CD14-positive monocyte (primary cell): ENCODE measurements at regions not wholly inside any gene's neighbourhood (a gene's known extent, or its start where the extent isn't known, plus 50 kb on each side); places are given as distances from the start of the nearest gene placed in this dataset.

Experiments
- DNase-seq, 3 donors: peaks; one replicate each; pipeline ENCODE4 v3.0.0-alpha.2; 2011 to 2022
- H2AFZ ChIP-seq: 2 replicates; pipeline ENCODE4 v1.6.0; 2012; ENCODE audit warnings: mild to moderate bottlenecking, low read depth, low read length, inconsistent platforms; ENCODE audit not compliant: insufficient read depth, poor library complexity, severe bottlenecking
- H3K27ac ChIP-seq, 2 donors: 1 replicate in 1 of 2; 2 replicates in 1 of 2; pipeline ENCODE4 v1.5.1; 2012 to 2013; ENCODE audit warnings: low read length in 2 of 2, control low read depth in 1 of 2, inconsistent platforms in 1 of 2, low read depth in 1 of 2, mild to moderate bottlenecking in 1 of 2
- H3K27me3 ChIP-seq, 2 donors: one replicate each; pipeline versions ENCODE4 v1.6.0 to v1.6.1; 2011 to 2013; ENCODE audit warnings: low read length in 2 of 2; ENCODE audit not compliant: control insufficient read depth in 2 of 2, insufficient read depth in 2 of 2
- H3K36me3 ChIP-seq, 2 donors: replicated peaks in 1 of 2; 1 replicate in 1 of 2; 2 replicates in 1 of 2; pipeline versions ENCODE4 v1.5.1 to v1.6.1; 2012 to 2013; ENCODE audit warnings: low read length in 2 of 2, control low read depth in 1 of 2, inconsistent platforms in 1 of 2, mild to moderate bottlenecking in 1 of 2; ENCODE audit not compliant: insufficient read depth in 2 of 2, control insufficient read depth in 1 of 2
- H3K4me1 ChIP-seq, 2 donors: 1 replicate in 1 of 2; 2 replicates in 1 of 2; pipeline versions ENCODE4 v1.5.1 to v1.6.1; 2012 to 2013; ENCODE audit warnings: low read length in 2 of 2, control low read depth in 1 of 2, inconsistent platforms in 1 of 2, mild to moderate bottlenecking in 1 of 2, moderate library complexity in 1 of 2; ENCODE audit not compliant: insufficient read depth in 2 of 2, control insufficient read depth in 1 of 2
- H3K4me2 ChIP-seq: replicated peaks from 2 replicates; pipeline ENCODE3; 2012; ENCODE audit warnings: low read length, moderate library complexity, mild to moderate bottlenecking; ENCODE audit not compliant: poor library complexity, severe bottlenecking; ENCODE audit errors: extremely low read depth
- H3K4me3 ChIP-seq, 3 experiments: fragments of 200-600 bp in 1 of 3; sonication (generic) in 1 of 3; replicated peaks in 1 of 3; 1 replicate in 2 of 3; 2 replicates in 1 of 3; pipeline ENCODE4 v1.5.1; 2011 to 2013; ENCODE audit warnings: low read length in 3 of 3, mild to moderate bottlenecking in 3 of 3, control low read depth in 2 of 3, low read depth in 2 of 3, inconsistent platforms in 1 of 3, moderate library complexity in 1 of 3
- H3K79me2 ChIP-seq: 2 replicates; pipeline ENCODE4 v1.6.0; 2012; ENCODE audit warnings: mild to moderate bottlenecking, control low read depth, inconsistent platforms, low read length, moderate library complexity; ENCODE audit not compliant: insufficient read depth
- H3K9ac ChIP-seq: 2 replicates; pipeline ENCODE4 v1.6.0; 2017; ENCODE audit warnings: low read length, mild to moderate bottlenecking; ENCODE audit not compliant: insufficient read depth, poor library complexity, severe bottlenecking
- H3K9me3 ChIP-seq, 2 donors: replicated peaks in 1 of 2; 1 replicate in 1 of 2; 2 replicates in 1 of 2; pipeline versions ENCODE4 v1.5.1 to v1.6.1; 2012 to 2013; ENCODE audit warnings: low read length in 2 of 2, control low read depth in 1 of 2; ENCODE audit not compliant: control insufficient read depth in 1 of 2, insufficient read depth in 1 of 2
- H4K20me1 ChIP-seq: 2 replicates; pipeline ENCODE4 v1.6.0; 2012; ENCODE audit warnings: mild to moderate bottlenecking, low read length, control low read depth, moderate library complexity; ENCODE audit not compliant: insufficient read depth
- H3K27ac Mint-ChIP-seq, 7 donors: one replicate each; pipeline ENCODE4 v1.8.0; 2020; ENCODE audit warnings: mild to moderate bottlenecking in 7 of 7, mixed read lengths in 7 of 7, moderate library complexity in 6 of 7, inconsistent platforms in 2 of 7
- H3K27me3 Mint-ChIP-seq, 3 donors: one replicate each; pipeline ENCODE4 v1.8.0; 2021 to 2022; ENCODE audit warnings: low read depth in 3 of 3, mild to moderate bottlenecking in 3 of 3, mixed read lengths in 3 of 3, moderate library complexity in 3 of 3, inconsistent platforms in 1 of 3
- H3K36me3 Mint-ChIP-seq, 2 donors: one replicate each; pipeline ENCODE4 v1.8.0; 2020; ENCODE audit warnings: mixed read lengths in 2 of 2, inconsistent platforms in 1 of 2, mild to moderate bottlenecking in 1 of 2
- H3K4me1 Mint-ChIP-seq: one replicate; pipeline ENCODE4 v1.8.0; 2020; ENCODE audit warnings: mild to moderate bottlenecking, mixed read lengths
- H3K4me3 Mint-ChIP-seq, 2 donors: one replicate each; pipeline ENCODE4 v1.8.0; 2020; ENCODE audit warnings: mild to moderate bottlenecking in 2 of 2, mixed read lengths in 2 of 2, moderate library complexity in 1 of 2
- H3K9me3 Mint-ChIP-seq, 7 donors: one replicate each; pipeline ENCODE4 v1.8.0; 2020 to 2022; ENCODE audit warnings: mixed read lengths in 7 of 7, mild to moderate bottlenecking in 6 of 7, moderate library complexity in 6 of 7, inconsistent platforms in 2 of 7
- WGBS: methylation state at CpG from one replicate; pipeline ENCODE4 v1.1.5; 2013; ENCODE audit warnings: missing lambda C conversion rate; ENCODE audit not compliant: insufficient coverage; 5-methylcytosine and 5-hydroxymethylcytosine counted together
- intact Hi-C, 2 donors: fragments of 100-400 bp; cut with micrococcal nuclease; formaldehyde crosslinking; loops; one replicate each; pipeline versions ENCODE4 v1.15.0 to v1.15.1; 2023
- TF ChIP-seq, protein P1 (sequence below): fragments of 200-600 bp; IDR thresholded peaks from one replicate; pipeline ENCODE4 v1.8.0; 2022; ENCODE audit warnings: antibody characterized with exemption, mild to moderate bottlenecking

- Histone ChIP-seq H3K4me3 (no peak overlapping the region), H3K9me3 (no peaks in the 10 kb centered on the region), H3K27me3 (no peaks in the 10 kb centered on the region), H3K9ac (no peak overlapping the region), H3K36me3 (no peaks in the 10 kb centered on the region), H3K79me2 (no peaks in the 10 kb centered on the region), H4K20me1 (no peaks in the 10 kb centered on the region), H3K27ac (no peak overlapping the region), H3K4me2 (no peak overlapping the region), H2AFZ (no peak overlapping the region), H3K4me1 (no peaks in the 10 kb centered on the region)
- WGBS, result no CpG with 5 or more reads among the region's 1 CpG
- no peaks in the 10 kb centered on the region for H3K4me1 Mint-ChIP-seq
- DNase-seq, result no peak
- intact Hi-C loops, result no loop called here
- H3K27ac Mint-ChIP-seq, result no peak overlapping the region
- H3K27me3 Mint-ChIP-seq, result peaks cover 3 to 10% (median 8%) of the 10 kb centered on the region in 3 donors
- H3K4me3 Mint-ChIP-seq, result no peak overlapping the region
- H3K9me3 Mint-ChIP-seq, result peaks cover 0 to 2% (median 0%) of the 10 kb centered on the region in 7 donors
- TF ChIP-seq, protein P1, sequence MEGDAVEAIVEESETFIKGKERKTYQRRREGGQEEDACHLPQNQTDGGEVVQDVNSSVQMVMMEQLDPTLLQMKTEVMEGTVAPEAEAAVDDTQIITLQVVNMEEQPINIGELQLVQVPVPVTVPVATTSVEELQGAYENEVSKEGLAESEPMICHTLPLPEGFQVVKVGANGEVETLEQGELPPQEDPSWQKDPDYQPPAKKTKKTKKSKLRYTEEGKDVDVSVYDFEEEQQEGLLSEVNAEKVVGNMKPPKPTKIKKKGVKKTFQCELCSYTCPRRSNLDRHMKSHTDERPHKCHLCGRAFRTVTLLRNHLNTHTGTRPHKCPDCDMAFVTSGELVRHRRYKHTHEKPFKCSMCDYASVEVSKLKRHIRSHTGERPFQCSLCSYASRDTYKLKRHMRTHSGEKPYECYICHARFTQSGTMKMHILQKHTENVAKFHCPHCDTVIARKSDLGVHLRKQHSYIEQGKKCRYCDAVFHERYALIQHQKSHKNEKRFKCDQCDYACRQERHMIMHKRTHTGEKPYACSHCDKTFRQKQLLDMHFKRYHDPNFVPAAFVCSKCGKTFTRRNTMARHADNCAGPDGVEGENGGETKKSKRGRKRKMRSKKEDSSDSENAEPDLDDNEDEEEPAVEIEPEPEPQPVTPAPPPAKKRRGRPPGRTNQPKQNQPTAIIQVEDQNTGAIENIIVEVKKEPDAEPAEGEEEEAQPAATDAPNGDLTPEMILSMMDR, result no peak
- no peaks in the 10 kb centered on the region for H3K36me3 Mint-ChIP-seq
Observed at GRCh38 chr5:175382171-175382570, 61.8 kb downstream of the DRD1 start.

- no peak overlapping the region for H3K4me2 ChIP-seq
- Mint-ChIP-seq H3K27ac (no peak overlapping the region), H3K4me3 (no peak overlapping the region), H3K4me1 (no peaks in the 10 kb centered on the region), H3K27me3 (peaks cover 3 to 10% (median 8%) of the 10 kb centered on the region in 3 donors), H3K9me3 (peaks cover 0 to 2% (median 0%) of the 10 kb centered on the region in 7 donors), H3K36me3 (no peaks in the 10 kb centered on the region)
- intact Hi-C loops, result no loop called here
- no peak overlapping the region for H3K27ac ChIP-seq
- H3K4me3 ChIP-seq, result no peak overlapping the region
- no peaks in the 10 kb centered on the region for H3K36me3 ChIP-seq
- 83% methylated on average over 2 of the region's 4 CpGs for WGBS
- no peaks in the 10 kb centered on the region for H3K79me2 ChIP-seq
- no peaks in the 10 kb centered on the region for H4K20me1 ChIP-seq
- H3K9ac ChIP-seq, result no peak overlapping the region
- no peaks in the 10 kb centered on the region for H3K9me3 ChIP-seq
- no peaks in the 10 kb centered on the region for H3K27me3 ChIP-seq
- H2AFZ ChIP-seq, result no peak overlapping the region
- TF ChIP-seq, protein P1, result no peak
- DNase-seq, result no peak
- no peaks in the 10 kb centered on the region for H3K4me1 ChIP-seq
Observed at GRCh38 chr5:175381130-175381529, 62.9 kb downstream of the DRD1 start.
